ENCODE measurements at regions not wholly inside any gene's neighbourhood (a gene's known extent, or its start where the extent isn't known, plus 50 kb on each side); places are given as distances from the start of the nearest gene placed in this dataset.

DNA sequence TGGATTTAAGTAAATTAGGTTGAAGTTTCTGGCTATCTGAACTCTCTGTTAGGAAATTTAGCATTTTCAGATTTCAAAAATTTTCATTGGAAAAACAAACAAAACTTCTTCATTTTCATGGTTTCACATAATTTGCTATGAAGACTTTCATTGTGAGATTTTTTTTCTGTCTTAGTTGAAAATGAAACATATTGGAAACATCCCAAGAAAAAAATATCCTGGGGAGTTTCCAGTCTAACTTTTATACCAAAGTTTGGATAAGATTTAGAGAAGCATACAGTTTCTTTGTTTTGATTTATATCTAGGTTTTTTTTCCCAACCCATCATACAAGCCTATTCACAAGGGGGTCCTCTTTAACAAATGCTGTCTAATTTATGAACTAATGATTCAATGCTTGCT is 300.5 kb upstream of the SEMA3A start:
- Histone ChIP-seq H3K27me3 (ENCODE audit: control insufficient read depth, insufficient read depth, low read length) (no peaks in the 10 kb centered on the region), H3K27ac (ENCODE audit: low read depth, low read length) (no peak overlapping the region), H3K4me3 (ENCODE audit: low read length) (no peak overlapping the region), H3K9ac (ENCODE audit: low read length) (no peak overlapping the region), H3K36me3 (ENCODE audit: control insufficient read depth, insufficient read depth, low read length) (no peaks in the 10 kb centered on the region), H3K4me1 (ENCODE audit: control insufficient read depth, insufficient read depth, low read length) (no peaks in the 10 kb centered on the region)

DNA sequence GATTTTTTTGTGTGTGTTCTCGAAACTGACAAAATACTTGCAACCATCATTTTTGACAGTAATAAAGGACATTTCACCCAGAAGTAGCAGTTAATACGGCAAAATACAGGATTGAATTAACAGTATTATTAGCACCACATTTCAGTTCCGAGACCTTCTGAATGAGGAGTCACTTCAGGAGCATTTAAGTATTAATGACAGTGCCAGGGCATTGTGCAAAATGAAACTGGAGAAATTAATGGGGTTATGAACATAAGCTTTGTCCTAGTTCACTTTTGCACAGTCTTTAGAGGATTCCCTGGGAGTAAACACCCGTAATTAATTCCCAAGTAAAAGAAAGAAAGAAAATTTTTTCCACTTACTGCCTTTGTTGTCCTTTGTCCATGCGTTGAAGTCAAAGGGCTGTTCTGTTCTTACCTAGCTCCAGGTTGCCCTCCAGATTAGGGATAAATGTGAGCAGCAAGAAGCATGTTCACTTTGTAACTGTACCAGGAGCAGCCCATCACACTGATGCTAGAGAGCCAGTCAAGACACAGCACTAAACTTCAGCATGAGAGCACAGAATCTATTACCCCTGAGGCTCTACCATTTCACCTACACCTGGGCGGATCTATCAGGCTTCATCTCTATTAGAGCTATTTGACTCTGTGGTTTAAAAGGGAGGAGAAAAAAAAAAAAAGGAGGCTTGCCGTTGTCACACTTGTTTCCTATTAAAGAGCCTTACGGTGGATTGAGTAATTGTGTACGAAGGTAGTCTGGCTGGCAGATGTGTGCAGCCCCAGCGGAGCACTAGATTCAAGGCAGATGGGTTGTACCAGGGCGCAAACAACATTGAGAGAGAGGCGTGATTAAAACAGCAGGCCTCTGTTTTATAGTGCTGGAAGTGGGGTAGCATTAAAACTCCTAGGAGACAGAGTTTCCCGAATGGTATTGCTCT is 297.8 kb upstream of the SEMA3A start:
- Histone ChIP-seq H3K4me1 (ENCODE audit: control insufficient read depth, insufficient read depth, low read length) (no peaks in the 10 kb centered on the region), H3K27ac (ENCODE audit: low read depth, low read length) (peak overlapping the region; percentile 8), H3K36me3 (ENCODE audit: control insufficient read depth, insufficient read depth, low read length) (no peaks in the 10 kb centered on the region), H3K9ac (ENCODE audit: low read length) (no peak overlapping the region), H3K27me3 (ENCODE audit: control insufficient read depth, insufficient read depth, low read length) (no peaks in the 10 kb centered on the region), H3K4me3 (ENCODE audit: low read length) (no peak overlapping the region)

DNA sequence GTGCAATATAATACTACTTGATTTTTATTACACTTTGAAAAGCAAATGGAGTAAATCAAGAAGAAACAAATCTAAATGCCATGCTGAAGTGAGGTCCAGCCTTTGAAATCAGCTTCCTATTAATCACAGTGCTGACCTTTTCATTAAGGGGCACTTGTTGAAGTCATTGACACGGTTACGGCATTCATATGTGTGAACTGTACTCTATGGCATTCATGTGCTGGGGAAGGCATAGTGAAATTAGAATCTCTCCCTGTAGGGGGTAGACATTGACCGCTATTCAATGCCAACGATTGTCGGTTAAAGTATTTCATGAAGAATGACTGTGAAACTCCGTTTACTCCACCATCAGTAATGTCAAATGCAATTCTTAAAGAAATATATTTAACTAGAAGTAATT is 296.1 kb upstream of the SEMA3A start:
- Histone ChIP-seq H3K4me1 (ENCODE audit: control insufficient read depth, insufficient read depth, low read length) (no peaks in the 10 kb centered on the region), H3K9ac (ENCODE audit: low read length) (no peak overlapping the region), H3K27me3 (ENCODE audit: control insufficient read depth, insufficient read depth, low read length) (no peaks in the 10 kb centered on the region), H3K27ac (ENCODE audit: low read depth, low read length) (no peak overlapping the region), H3K4me3 (ENCODE audit: low read length) (no peak overlapping the region), H3K36me3 (ENCODE audit: control insufficient read depth, insufficient read depth, low read length) (no peaks in the 10 kb centered on the region)

DNA sequence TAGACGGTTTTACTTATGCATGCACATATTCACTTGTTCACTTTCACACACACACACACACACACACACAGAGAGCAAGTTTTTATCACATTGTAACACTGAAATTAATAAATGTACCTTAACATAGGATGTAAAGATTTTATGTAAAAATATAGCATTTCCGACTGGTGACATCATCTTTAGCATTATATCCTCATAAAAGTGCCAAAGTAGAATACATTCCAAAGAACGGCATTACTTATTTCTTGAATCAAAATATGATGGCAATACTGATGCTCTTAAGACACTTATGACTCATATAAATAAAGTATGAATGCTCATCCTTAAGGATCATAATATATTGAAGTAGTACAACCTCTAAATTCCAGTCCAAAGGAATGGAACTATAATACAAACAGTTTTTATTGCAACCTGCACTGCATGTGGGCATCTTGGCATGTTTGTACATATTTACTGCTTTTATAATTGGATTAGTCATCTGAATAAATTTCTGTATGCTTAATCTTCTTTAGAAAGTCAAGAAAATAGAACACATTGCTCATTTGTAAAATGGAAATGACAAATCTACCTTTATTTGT is 290.0 kb upstream of the SEMA3A start:
- Histone ChIP-seq H3K36me3 (ENCODE audit: control insufficient read depth, insufficient read depth, low read length) (no peaks in the 10 kb centered on the region), H3K4me3 (ENCODE audit: low read length) (no peak overlapping the region), H3K4me1 (ENCODE audit: control insufficient read depth, insufficient read depth, low read length) (peaks cover 4% of the 10 kb centered on the region), H3K27ac (ENCODE audit: low read depth, low read length) (no peak overlapping the region), H3K27me3 (ENCODE audit: control insufficient read depth, insufficient read depth, low read length) (no peaks in the 10 kb centered on the region), H3K9ac (ENCODE audit: low read length) (no peak overlapping the region)

DNA sequence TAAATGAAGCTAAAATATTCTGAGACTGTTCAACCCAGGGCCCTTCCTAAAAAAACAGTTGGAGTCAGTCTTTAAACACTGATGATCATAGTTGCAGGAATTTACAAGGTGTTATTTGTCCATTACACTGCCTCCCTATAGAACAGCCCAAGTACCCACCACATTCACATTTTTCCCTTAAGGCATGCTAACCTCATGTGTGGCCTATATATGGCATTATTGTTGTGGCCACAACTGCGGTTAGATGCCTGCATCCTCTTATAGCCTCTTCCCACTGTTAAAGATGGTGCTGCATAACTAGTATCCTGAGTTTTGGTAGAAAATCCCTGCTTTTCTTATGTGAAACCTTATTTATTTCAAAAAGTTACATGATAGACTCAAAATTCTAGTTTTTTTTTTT is 287.9 kb upstream of the SEMA3A start:
- H3K4me3 ChIP-seq (ENCODE audit: low read length) = no peak overlapping the region
- no peaks in the 10 kb centered on the region for H3K36me3 ChIP-seq (ENCODE audit: control insufficient read depth, insufficient read depth, low read length)
- H3K27me3 ChIP-seq (ENCODE audit: control insufficient read depth, insufficient read depth, low read length) = no peaks in the 10 kb centered on the region
- H3K27ac ChIP-seq (ENCODE audit: low read depth, low read length) = no peak overlapping the region
- H3K4me1 ChIP-seq (ENCODE audit: control insufficient read depth, insufficient read depth, low read length) = peaks cover 4% of the 10 kb centered on the region
- H3K9ac ChIP-seq (ENCODE audit: low read length) = no peak overlapping the region

DNA sequence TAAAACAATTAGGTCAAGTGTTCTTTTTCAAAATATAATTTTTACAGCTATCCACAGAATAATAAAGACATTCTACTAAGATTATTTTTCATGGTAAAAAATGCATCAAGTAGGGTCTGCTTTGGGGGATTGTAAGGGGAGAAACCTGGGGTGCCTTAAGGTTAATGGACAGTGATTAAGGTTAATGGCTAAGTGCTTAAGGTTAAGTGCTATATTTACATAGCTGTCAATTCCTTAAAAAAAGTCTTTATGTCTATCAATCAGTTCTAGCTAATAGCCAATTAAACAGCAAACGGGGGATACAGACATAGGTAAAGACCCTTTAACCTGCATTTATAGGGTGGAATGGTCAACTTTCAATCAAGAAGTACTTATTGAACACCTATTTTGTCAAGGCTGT is 284.5 kb upstream of the SEMA3A start:
- Histone ChIP-seq H3K4me3 (ENCODE audit: low read length) (no peak overlapping the region), H3K9ac (ENCODE audit: low read length) (no peak overlapping the region), H3K27me3 (ENCODE audit: control insufficient read depth, insufficient read depth, low read length) (no peaks in the 10 kb centered on the region), H3K4me1 (ENCODE audit: control insufficient read depth, insufficient read depth, low read length) (peaks cover 2% of the 10 kb centered on the region), H3K27ac (ENCODE audit: low read depth, low read length) (no peak overlapping the region), H3K36me3 (ENCODE audit: control insufficient read depth, insufficient read depth, low read length) (no peaks in the 10 kb centered on the region)

DNA sequence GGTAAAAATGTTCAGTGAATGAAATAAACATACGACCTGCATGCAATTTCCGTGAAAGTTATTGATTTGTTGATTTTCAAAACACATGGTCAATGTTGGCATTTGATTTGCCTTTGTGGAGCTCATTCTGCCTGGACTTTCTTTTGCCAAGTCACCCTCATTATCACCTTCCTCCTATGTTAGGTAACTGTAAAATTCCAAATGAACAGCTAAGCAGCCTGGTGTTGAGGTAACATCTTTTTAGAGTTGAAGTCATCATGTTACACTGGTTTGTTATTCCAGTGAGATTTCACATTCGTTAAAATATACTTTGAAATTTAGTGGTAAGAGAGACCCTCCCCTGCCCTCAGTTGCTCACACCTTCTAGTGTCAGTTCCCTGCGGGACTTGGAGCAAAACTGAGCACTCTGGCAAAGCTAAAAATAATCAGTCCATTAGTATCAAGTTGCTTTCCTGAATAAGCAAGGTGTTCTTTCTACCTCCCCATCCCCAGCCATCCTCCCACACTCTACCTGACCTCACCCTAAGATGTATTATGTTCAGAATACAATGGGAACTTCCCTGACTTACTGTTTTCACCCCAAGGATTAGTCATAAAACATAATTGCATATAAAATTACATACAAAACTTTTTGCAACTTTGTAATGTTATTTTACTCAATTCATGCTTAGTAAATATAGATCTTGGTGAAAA is 283.3 kb upstream of the SEMA3A start:
- Histone ChIP-seq H3K27ac (ENCODE audit: low read depth, low read length) (no peak overlapping the region), H3K36me3 (ENCODE audit: control insufficient read depth, insufficient read depth, low read length) (no peaks in the 10 kb centered on the region), H3K4me1 (ENCODE audit: control insufficient read depth, insufficient read depth, low read length) (no peaks in the 10 kb centered on the region), H3K4me3 (ENCODE audit: low read length) (no peak overlapping the region), H3K9ac (ENCODE audit: low read length) (no peak overlapping the region), H3K27me3 (ENCODE audit: control insufficient read depth, insufficient read depth, low read length) (no peaks in the 10 kb centered on the region)

DNA sequence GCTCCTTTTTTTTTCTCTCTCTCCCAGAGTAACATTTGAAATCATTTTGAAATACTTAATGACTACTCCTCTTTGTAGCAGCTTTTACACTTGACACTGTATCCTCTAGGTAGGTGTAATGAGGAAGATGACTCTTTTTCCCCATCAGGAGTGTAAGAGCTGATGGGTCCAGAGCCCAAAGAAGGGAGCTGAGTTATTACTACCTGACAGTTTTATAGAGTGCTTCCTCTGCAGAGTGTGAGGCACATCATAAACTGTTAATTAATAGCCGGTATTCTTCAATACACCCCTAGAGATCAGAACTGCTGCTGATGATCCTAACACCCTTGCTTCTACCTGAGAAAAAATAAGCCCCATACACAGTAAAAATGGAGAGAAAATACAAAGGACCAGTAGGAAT is 279.8 kb upstream of the SEMA3A start:
- Histone ChIP-seq H3K27me3 (ENCODE audit: control insufficient read depth, insufficient read depth, low read length) (no peaks in the 10 kb centered on the region), H3K4me3 (ENCODE audit: low read length) (no peak overlapping the region), H3K9ac (ENCODE audit: low read length) (no peak overlapping the region), H3K36me3 (ENCODE audit: control insufficient read depth, insufficient read depth, low read length) (no peaks in the 10 kb centered on the region), H3K27ac (ENCODE audit: low read depth, low read length) (no peak overlapping the region), H3K4me1 (ENCODE audit: control insufficient read depth, insufficient read depth, low read length) (no peaks in the 10 kb centered on the region)

DNA sequence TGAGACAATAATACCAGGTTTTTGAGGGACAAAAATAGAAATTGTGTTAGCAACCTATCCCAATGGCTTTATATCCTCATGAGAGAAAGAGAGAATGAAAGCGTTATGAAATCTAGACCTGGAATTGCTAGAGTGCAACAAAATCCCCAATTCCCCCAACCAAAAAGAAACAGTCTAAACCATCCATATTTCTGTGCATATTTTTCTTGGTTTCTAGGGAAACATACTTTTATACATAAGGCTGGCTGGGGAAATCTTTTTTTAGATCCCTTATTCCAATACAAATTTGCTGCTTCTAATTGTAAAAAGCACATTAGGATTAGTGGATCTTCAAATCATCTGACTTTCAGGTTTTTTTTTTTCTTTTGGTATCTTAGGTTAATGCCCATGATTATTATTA is 277.0 kb upstream of the SEMA3A start:
- H3K4me3 ChIP-seq (ENCODE audit: low read length) = no peak overlapping the region
- H3K9ac ChIP-seq (ENCODE audit: low read length) = no peak overlapping the region
- H3K27me3 ChIP-seq (ENCODE audit: control insufficient read depth, insufficient read depth, low read length) = no peaks in the 10 kb centered on the region
- no peaks in the 10 kb centered on the region for H3K4me1 ChIP-seq (ENCODE audit: control insufficient read depth, insufficient read depth, low read length)
- H3K27ac ChIP-seq (ENCODE audit: low read depth, low read length) = no peak overlapping the region
- H3K36me3 ChIP-seq (ENCODE audit: control insufficient read depth, insufficient read depth, low read length) = no peaks in the 10 kb centered on the region

DNA sequence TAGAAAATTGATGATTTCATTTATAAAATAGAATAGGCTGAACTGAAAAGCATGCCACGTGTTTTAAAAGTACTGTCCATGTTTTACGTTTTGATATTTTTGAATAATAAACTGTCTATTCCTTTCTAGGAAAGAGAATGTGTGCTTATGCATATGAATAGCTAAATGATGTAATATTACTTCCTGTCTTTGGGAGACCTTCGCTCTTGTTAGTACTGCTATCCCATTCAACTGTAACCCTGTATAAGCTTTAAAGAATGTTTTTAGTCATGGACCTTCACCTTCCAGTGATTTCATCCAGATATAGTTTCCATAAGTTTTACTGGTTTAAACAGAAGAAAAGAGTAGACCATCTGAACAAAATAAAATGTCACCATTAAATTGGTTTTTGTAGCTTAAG is 274.4 kb upstream of the SEMA3A start:
- Histone ChIP-seq H3K4me3 (ENCODE audit: low read length) (no peak overlapping the region), H3K27me3 (ENCODE audit: control insufficient read depth, insufficient read depth, low read length) (no peaks in the 10 kb centered on the region), H3K36me3 (ENCODE audit: control insufficient read depth, insufficient read depth, low read length) (no peaks in the 10 kb centered on the region), H3K9ac (ENCODE audit: low read length) (no peak overlapping the region), H3K4me1 (ENCODE audit: control insufficient read depth, insufficient read depth, low read length) (no peaks in the 10 kb centered on the region), H3K27ac (ENCODE audit: low read depth, low read length) (no peak overlapping the region)

DNA sequence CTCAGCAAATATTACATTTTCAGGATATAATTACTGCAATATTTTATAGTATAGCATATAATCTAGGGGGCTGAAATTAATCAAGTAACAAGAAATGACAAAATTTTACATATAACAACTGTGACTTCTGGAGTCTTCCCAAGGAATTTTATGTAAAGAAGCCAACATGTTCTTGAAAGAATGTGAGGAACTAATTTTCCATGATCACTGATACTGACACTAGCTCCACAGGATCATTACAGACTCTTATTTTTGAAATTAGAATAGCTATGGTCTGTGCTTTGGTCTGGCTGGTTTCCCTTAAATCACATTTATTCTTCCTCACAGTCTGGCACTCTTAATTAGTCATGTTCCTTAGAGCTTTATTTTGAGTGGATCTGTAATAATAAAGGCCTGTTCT is 267.7 kb upstream of the SEMA3A start:
- Histone ChIP-seq H3K27me3 (ENCODE audit: control insufficient read depth, insufficient read depth, low read length) (no peaks in the 10 kb centered on the region), H3K9ac (ENCODE audit: low read length) (no peak overlapping the region), H3K27ac (ENCODE audit: low read depth, low read length) (no peak overlapping the region), H3K4me3 (ENCODE audit: low read length) (no peak overlapping the region), H3K4me1 (ENCODE audit: control insufficient read depth, insufficient read depth, low read length) (no peaks in the 10 kb centered on the region), H3K36me3 (ENCODE audit: control insufficient read depth, insufficient read depth, low read length) (no peaks in the 10 kb centered on the region)

DNA sequence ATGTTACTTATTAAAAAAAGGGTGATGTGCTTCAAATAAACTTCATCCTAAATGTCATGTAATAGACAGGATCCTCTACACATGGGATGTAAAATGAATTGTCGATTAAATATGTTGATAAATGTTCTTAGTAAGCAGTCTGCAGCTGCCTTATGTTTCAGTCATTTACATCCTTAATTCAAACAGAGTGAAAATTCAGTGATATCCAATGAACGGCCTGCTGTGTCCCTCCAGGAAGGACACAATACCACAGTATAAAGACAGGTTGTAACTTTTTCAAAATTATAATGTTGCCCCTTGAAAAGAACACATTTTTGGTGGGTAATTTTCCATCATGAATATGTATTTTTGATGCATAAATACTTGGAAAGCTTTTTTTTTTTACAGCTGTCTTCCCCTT is 266.5 kb upstream of the SEMA3A start:
- Histone ChIP-seq H3K9ac (ENCODE audit: low read length) (no peak overlapping the region), H3K27ac (ENCODE audit: low read depth, low read length) (no peak overlapping the region), H3K4me1 (ENCODE audit: control insufficient read depth, insufficient read depth, low read length) (no peaks in the 10 kb centered on the region), H3K27me3 (ENCODE audit: control insufficient read depth, insufficient read depth, low read length) (no peaks in the 10 kb centered on the region), H3K4me3 (ENCODE audit: low read length) (no peak overlapping the region), H3K36me3 (ENCODE audit: control insufficient read depth, insufficient read depth, low read length) (no peaks in the 10 kb centered on the region)

All from rectal smooth muscle tissue (tissue), 1 donor.